Activated T-cell treated with anti-CD3 and anti-CD28 coated beads for 4 hours (primary cell): ENCODE measurements at regions not wholly inside any gene's neighbourhood (a gene's known extent, or its start where the extent isn't known, plus 50 kb on each side); places are given as distances from the start of the nearest gene placed in this dataset.
"Not testable (repeated sequence)": the region's sequence is repeated elsewhere in the genome, so short reads cannot be mapped to it uniquely, and the experiment has no call there.

ENCODE experiments used
- DNase-seq: peaks from one replicate; pipeline ENCODE4 v3.0.0-alpha.2; 2020

DNA sequence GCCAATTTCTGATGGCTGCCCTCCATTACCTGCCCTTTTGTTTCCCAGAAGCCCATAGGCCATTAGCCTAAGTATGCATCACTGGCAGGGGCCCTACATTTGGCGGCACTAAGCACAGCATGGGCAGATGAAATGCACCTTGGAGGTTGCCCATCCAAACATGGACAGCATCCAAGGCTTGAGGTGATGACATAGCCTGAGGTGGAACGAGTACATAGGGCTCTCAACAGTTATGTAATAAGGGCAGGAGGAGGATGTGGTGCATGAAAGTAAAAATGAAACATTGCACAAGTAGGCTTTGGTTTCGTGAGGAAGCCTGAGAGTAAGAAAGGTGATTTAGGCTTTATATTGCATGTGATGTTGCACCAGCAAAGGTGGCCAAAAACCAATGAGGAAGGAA, 148.1 kb downstream of the FAM76B start:
- DNase-seq: no peak

DNA sequence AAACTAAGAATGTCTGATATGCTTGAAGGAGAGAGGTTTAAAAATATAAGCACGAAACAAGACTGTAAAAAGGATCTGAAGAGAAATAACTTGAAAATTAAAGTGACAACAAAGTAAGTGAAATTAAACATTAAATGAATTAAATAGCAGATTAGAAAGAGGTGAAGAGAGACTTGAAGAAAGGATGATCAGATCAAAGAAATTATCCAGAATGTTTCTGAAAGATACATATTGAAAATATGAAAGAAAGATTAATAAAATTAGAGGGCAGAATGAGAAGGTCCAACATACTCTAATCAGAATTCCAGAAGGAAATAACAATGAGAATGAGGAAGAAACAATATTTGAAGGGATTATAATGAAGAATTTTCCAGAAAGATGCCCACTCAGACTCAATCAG, 151.1 kb downstream of the FAM76B start:
- no peak for DNase-seq

DNA sequence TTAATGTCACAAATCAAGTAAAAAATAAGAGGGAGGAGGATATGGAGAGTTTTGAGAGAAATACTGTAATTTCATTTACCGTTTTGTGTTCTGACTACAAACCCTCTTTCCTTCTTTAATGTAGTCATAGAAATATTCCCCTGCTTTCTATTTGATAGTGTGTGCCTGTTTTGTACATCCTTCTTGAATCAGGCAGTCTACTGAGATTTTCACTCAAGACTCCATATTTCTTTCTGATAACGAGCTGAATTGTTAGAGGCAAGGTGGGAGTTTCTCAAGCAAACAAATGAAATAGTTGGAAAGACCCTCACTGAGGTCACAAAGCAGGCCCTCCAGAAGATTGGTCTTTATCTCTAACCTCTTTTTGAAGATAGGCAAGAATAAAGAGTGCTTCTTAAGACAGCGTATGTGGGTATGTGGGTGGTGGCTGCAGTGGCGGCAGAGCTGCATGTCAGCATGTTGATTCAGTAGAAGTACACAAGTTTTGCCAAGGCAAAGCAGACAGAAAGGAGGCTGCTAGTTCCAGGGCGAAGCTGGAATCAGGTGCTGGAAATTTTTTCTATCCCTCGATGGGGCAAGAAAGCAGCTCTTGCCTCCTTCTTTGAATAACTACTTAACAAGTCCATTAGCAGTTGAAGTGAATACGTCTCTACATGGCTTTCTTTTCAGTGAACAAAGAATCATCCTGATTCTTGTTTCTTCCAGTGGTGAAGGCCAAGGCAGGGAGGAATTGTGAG, 164.2 kb downstream of the FAM76B start:
- no peak for DNase-seq

DNA sequence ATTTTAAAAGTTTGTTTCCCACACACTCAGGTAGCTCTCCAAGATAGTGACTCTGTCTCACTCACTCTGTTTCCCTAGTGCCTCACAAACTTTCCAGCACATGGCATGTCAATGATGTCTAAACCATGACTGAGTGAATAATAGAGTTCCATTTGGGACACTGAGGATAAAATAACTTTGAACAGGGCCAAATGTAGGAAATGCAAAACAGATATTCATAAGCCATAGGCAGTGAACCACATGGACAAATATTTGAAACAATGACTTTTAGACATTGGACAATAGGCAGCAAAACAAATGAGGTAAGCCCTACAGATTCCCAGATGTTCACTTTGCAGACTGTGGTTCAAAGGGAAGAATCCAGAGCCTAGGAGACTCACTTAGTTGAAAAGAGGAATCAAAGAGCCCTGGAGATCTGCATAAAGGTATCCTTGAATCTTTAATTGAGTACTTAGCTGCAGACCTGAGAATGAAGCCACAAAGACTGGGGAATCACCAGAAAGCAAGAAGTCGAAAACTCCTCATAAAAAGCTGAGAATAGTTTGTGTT, 173.3 kb downstream of the FAM76B start:
- no peak for DNase-seq

DNA sequence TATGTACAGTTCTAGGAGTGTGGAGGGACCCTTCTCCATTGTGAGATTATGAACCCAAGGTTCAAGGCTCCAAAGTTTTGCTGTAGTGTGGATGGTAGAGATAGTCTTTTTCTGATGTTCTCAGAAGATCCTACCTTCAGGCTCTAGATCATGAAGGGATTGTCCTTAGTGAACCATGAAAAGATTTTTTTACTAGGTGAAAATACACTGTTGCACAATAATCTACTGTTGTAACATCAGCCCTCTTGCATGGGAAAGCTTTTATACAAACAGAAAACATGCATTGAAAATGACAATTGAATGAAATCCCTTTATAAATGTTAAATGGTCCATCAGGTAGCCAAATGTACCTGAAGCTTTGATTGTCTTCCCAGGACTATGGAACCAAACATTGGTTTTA, 177.8 kb downstream of the FAM76B start:
- DNase-seq: no peak

DNA sequence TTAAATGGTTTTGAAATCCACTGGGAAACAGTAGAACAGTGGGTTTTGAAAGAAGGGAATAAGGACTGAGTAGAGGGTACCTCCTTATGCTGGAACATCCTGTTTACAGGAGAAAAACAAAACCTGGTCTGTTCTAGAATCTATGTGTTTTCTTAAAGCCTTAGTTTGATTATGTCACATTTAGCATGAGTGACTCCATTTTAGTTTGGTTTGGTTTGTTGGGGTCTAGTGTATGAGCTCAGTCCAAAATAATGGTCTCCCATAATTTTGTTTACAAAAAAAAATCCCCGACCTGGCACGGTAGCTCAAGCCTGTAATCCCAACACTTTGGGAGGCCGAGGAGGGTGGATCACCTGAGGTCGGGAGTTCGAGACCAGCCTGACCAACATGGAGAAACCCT, 179.4 kb downstream of the FAM76B start:
- DNase-seq: not testable (repeated sequence)

DNA sequence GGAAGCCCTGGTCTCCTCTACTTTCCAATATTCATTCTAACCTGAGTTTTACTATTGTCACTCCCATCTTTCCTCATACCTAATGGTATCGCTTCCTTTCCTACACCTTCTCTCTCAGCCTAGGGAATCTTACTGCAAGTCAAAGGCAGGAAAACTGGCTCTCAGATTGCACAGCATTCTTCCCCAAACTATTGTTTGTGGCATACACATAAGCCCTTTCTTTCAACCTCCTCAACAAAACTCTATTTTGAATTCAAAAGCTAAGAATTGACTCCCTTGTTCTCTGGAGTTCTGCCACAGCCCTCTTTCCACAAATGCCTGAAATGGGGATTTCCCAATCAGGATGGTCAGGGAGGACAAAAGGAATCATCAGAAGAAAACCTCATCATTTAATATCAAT, 181.5 kb downstream of the FAM76B start:
- DNase-seq: no peak

DNA sequence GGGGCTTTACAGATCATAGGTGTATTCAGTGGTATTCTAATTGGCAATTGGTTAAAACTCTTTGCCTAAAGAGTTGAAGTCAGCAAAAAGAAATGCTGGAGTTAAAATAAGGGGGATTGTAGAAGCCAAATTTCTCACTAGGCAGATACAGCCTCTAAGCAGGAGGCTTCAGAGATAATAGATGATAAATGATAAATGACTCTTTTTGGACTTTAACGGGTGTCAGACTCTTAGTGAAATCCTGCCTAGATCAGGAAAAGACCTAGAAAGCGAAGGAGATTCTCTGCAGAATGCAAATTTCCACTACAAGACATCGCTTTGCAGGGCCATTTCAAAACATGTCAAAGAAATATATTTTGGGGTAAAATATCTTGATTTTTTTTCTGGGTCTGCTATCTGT, 182.8 kb downstream of the FAM76B start:
- DNase-seq: no peak

DNA sequence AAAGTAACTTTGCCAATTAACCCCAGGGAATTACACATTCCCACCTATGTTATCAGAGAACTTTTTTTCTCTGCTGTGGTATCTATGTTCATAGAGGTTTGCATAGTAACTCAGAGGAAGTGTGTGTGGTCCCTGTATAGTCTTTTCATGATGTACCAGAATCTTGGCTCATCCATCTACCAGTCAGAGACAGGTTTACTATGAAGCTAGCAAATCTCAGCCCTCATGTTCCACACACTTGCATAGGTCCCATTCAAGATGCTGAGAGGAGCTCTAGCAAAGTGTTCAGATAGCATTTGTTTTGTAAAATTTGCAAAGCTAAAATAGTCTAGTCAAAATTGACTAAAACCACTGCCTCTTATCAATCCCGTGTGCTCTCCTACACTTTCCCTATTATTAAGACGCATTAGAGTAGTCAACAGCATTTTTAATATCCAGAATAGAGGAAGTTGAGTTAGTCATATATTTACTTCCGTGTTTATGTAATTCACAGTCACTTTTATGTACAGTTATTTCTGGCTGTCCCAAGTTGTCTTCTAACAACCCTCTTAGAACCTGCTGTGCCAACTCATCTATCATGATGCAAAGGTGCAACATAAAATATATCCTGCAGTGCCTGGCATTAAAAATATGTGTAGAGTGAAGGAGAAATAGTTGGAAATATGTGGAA, 184.2 kb downstream of the FAM76B start:
- no peak for DNase-seq

DNA sequence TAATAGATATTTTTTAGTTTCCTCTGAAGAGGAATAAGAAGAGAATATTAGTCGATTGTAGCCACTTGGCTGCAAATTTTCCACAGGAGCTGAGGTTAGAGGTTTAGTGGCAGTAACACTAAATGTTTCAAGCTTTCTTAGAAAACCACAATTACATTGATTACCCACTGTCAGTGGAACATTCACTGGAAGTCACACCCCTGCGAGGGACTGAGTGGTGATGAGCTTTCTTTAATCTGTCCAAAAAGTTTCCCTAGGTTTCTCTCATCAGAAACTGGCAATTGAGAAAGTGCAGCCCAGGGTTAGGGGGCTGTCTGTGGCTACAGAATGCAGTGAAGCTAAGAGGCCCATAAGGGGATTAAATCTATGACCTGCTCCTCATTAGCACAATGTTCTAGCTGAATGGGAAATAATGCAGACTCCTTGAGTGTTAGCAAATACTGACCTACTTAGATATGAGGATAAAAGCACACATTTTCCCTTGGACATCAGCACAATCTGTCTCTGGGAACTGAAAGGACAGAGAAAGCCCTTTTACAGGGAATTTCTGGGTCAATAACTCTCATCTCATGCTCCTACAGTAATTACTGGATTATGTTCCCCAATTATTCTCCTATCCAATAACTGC, 189.5 kb downstream of the FAM76B start:
- DNase-seq: peak; percentile 14

DNA sequence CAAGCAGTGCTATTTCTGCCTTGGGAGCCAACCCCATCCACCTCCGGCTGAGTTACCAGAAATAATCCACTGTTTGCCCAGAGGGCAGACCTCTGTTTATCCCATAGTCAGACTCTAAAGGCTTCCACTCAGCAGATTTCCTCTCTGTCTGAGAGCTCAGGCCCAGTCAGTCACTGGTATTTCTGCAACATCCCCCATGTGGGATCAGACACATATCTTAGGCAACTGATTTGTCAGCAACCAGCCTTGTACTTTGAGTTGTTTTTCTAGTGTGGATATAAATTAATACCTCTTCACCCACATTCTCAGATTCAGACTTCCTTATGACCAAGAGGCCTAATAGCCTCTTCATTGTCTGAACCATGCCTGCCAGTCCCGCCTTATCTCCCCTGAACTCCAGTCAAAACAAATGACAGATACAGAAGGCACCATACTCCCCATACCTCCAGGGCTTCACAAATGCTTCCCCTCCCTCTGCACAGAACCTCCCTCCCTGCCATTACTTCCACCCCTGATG, 193.6 kb downstream of the FAM76B start:
- DNase-seq: no peak

DNA sequence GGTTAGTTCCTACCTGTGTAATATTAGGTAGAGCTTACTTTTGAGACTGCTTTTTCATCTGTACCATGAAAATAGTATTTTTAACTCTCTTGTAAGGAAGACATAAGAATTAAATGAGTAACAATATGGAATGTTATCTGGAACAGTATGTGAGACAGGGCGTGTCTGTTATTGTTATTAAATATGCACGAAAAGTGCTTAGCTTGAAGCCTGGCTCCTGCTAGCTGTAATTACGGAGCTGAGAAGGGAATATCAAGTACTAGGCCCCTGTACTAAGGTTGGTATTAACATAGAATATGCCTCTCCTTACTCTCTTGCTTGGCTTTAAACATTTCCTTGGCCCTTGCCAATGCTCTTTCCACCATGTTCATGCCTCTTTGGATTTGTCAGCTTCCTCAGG, 194.0 kb downstream of the FAM76B start:
- DNase-seq: no peak

DNA sequence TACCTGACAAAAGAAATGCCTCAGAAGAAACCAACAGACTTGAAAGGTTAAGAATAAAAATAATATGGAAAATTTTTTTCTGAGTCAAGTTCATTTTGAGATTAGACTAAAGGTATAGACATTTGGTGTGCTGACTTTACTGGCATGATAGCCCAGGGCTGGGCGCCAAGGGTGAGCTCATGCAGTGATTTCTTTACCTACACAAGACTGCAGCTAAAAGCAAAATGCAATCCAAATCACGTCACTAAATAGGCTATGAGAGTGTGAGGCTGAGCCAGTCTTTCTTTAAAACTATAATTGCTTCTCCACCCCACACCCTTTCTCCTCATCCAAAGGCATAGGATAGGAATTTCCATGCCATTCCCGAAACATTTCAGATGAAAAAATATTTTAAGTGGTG, 196.5 kb downstream of the FAM76B start:
- no peak for DNase-seq

DNA sequence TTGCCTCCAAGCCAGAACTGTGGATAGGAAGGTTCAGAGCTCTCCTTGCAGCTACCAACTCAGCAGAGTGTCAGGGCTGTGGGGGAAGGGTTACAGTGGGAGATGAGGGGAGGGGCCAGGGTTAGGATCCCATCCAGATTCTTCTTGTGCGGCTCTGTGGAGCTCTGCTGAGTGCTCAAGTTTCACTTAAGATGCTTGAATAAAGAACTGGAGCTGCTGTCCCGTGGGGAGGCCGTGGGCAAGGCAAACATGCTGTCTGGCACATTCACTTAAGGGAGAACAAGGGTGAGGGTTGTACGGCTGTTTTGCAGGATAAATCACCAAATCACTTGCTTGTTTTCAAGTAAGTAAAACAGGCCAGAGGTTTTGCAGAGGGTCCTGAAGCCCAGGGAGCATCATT, 197.1 kb downstream of the FAM76B start:
- DNase-seq: no peak

DNA sequence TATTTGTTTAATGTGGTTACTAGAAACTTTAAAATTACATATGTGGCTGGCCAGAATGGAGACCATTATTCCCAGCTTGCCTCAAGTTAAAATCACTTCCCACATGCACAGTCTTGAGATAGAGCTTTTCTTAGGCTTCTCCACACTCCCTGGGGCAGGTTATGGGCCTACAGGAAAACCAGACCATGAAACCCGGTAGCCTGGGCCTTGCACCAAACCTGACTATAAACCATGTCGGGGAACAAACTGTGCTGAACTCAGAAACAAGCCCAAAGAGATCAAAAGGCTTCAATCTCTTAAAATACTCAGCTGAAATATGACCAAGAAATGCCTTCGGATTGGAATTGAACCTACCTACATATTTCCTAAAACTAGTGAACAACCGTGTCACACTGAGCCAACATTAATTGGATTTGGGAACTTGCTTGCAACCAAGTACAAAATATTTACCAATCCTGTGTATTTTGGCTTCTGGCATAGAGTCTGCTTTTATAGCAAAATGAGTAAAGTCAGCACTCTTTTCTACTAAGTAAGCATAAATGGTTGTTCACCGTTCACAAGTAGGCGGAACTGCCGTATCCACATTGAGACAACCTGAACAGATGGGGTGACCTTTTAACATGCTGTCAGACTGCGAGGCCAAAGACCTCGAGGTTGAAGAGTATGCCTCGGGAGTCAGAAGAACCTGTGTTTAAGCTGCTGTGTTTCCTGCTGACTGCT, 199.5 kb downstream of the FAM76B start:
- no peak for DNase-seq

DNA sequence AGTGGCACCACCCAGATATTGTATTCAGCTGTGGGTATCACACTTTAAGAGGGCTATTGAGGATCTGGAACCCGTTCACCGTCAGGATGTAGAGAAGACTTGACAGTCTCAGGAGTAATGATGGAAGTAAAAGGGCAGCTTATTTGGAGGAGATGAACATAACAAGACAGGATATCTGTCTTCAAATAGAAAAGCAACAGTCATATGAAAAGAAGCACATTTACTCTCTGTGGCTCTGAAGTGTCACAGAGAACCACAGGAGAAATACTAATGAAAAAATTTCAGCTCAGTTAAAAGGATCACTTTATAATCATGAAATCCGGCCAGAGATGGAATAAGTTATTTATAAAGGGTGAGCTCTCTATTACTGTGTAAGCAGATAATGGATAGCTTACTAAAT, 200.8 kb downstream of the FAM76B start:
- no peak for DNase-seq

DNA sequence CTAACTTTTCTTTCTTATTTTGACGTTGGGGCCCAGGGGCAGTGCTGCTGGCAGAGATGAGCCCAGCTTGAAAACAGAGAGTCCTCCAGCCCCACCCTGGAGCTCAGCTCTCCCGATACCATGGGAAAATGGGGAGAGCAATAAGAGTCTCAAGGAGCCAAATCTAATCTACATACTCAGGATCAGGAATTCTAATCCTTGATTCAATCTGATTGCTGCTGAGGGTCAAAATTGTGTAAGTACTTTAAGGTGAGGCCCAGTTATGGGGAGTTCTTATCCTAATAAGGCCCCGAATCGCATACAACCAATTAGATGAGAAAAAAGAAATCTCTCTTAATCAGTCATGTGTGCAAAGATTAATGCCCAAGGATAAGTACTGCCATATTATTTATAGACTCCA, 202.9 kb downstream of the FAM76B start:
- no peak for DNase-seq

DNA sequence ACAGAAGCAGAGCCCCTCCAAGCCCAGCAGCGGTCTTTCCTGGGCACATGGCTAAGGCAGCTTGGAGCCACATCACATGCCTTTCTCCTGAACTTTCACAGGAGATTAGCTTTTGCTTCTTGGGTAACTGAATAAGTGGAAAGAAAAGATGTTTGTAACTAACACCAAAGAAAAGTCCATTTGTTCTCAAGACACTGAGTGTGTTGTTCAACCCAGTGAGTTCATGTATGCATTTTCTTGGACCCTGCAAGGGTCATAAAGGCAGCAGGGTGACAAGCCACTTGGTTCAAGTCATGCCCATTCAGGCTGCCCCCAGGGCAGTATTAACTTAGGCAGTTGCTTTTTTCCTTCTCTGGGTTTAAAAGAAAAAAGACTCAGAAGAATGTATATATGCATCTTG, 203.4 kb downstream of the FAM76B start:
- no peak for DNase-seq

DNA sequence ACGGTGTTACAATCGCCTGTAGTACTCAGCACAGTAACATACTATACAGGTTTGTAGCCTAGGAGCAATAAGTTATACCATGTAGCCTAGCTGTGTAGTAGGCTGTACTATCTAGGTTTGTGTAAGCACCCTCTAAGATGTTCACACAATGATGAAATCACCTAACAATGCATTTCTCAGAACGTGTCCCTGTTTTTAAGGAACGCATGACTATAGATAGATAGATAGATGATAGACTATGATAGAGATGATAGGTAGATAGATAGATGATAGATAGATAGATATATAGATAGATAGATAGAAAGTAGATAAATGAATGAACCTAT, 203.9 kb downstream of the FAM76B start:
- no peak for DNase-seq

DNA sequence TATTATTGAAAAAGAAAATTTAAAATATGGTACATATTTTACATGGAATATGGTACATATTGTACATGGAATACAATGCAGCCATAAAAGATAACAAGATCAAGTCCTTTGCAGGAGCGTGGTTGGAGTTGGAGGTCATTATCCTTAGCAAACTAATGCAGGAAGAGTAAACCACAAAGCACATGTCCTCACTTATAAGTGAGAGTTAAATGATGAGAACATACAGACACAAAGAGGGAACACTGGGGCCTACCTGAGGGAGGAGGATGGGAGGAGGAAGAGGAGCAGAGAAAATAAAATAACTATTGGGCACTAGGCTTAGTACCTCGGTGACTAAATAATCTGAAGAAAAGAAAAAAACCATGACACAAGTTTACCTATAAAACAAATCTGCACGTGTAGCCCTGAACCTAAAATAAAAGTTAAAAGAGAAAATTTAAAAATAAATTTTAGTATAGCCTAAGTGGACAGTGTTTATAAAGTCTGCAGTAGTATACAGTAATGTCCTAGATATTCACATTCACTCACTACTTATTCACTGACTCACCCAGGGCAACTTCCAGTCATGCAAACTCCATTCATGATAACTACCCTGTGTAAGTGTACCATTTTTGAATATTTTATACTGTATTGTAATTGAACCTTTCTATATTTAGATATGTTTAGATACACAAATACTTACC, 204.4 kb downstream of the FAM76B start:
- DNase-seq: no peak

DNA sequence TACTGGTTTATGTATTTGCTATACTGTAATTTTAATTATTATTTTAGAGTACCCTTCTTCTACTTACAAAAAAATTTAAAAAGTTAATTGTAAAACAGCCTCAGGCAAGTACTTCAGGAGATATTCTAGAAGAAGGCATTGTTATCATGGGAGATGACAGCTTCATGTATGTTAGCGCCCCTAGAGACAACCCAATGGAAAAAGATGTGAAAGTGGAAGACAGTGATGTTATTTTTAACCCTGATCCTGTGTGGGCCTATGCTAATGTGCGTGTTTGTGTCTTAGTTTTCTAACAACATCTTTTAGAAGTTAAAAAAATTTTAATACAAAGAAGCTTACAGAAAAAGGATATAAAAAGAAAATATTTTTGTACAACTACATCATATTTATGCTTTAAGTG, 205.0 kb downstream of the FAM76B start:
- DNase-seq: no peak

DNA sequence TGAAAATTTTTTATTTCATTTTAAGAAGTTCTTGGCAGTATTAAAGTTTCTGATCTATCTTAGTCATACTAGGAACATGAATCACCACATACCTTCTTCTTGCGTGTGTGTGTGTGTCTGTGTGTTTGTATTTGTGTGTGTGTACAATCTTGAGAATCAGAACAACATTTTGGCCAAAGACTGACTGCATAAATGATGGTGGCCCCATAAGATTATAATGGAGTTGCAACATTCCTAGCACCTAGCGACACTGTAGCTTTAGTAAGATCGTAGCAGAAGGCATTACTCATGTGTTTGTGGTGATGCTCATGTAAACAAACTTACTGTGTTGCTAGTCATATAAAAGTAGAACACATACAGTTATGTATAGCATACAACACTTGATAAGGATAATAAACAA, 205.4 kb downstream of the FAM76B start:
- no peak for DNase-seq
